HEK293 (cell line): ENCODE measurements at regions not wholly inside any gene's neighbourhood (a gene's known extent, or its start where the extent isn't known, plus 50 kb on each side); places are given as distances from the start of the nearest gene placed in this dataset.

Experiments
- CTCF ChIA-PET: fragments of 350-600 bp; formaldehyde crosslinking; extraction: SDS; loops from one replicate; lab custom pipeline; 2021; ENCODE audit warnings: antibody characterized with exemption; lab: Yijun Ruan, JAX
- POLR2A ChIA-PET: fragments of 300-600 bp; formaldehyde crosslinking; extraction: SDS; loops from one replicate; lab custom pipeline; 2020; ENCODE audit warnings: antibody characterized with exemption, inconsistent platforms; lab: Yijun Ruan, JAX
- H3K27ac ChIP-seq: fragments of 200-500 bp; sonication (Bioruptor generic); 2 replicates; pipeline ENCODE4 v1.5.1; 2014; ENCODE audit warnings: low read depth, low read length, control low read depth, inconsistent platforms; ENCODE audit errors: extremely low read depth
- H3K36me3 ChIP-seq, 2 experiments: fragments of 200-500 bp in 1 of 2; sonication (Bioruptor generic) in 1 of 2; 1 replicate in 1 of 2; 2 replicates in 1 of 2; pipeline ENCODE4 v1.5.1; 2014 to 2017; ENCODE audit warnings: inconsistent platforms in 2 of 2, low read length in 2 of 2; ENCODE audit not compliant: control insufficient read depth in 2 of 2, insufficient read depth in 1 of 2
- H3K4me1 ChIP-seq: fragments of 200-500 bp; sonication (Bioruptor generic); 2 replicates; pipeline ENCODE4 v1.5.1; 2014; ENCODE audit warnings: mild to moderate bottlenecking, low read length, inconsistent platforms; ENCODE audit not compliant: control insufficient read depth, insufficient read depth
- H3K4me3 ChIP-seq: 2 replicates; pipeline ENCODE4 v1.5.1; 2011; ENCODE audit warnings: low read depth, mild to moderate bottlenecking, control low read depth, low read length, moderate library complexity
- H3K9me3 ChIP-seq: fragments of 200-500 bp; sonication (Bioruptor generic); 2 replicates; pipeline ENCODE4 v1.5.1; 2014; ENCODE audit warnings: low read depth, low read length, inconsistent platforms; ENCODE audit not compliant: control insufficient read depth, insufficient read depth
- HOXC10 ChIP-seq: sonication (generic); formaldehyde crosslinking; IDR thresholded peaks from 2 replicates; pipeline ENCODE4 v1.8.1; 2023; ENCODE audit warnings: mild to moderate bottlenecking, missing genetic modification reagents
- YY1 ChIP-seq: fragments of 450-650 bp; formaldehyde crosslinking; IDR thresholded peaks from 2 replicates; pipeline ENCODE4 v1.5.1; 2018; ENCODE audit warnings: missing biosample characterization, missing genetic modification characterization
- ZFHX2 ChIP-seq: fragments of 450-650 bp; formaldehyde crosslinking; conservative IDR thresholded peaks from 2 replicates; pipeline ENCODE4 v1.5.1; 2016; ENCODE audit warnings: missing biosample characterization, missing genetic modification characterization
- ZFP69B ChIP-seq: fragments of 450-650 bp; formaldehyde crosslinking; IDR thresholded peaks from 2 replicates; pipeline ENCODE4 v1.5.1; 2016; ENCODE audit warnings: missing biosample characterization, missing genetic modification characterization
- ZNF121 ChIP-seq: fragments of 450-650 bp; formaldehyde crosslinking; IDR thresholded peaks from 2 replicates; pipeline ENCODE4 v1.5.1; 2016; ENCODE audit warnings: missing biosample characterization, missing genetic modification characterization
- ZNF132 ChIP-seq: fragments of 450-650 bp; formaldehyde crosslinking; IDR thresholded peaks from 2 replicates; pipeline ENCODE4 v1.5.1; 2017; ENCODE audit warnings: missing biosample characterization, missing genetic modification characterization, borderline replicate concordance
- ZNF146 ChIP-seq: fragments of 450-650 bp; formaldehyde crosslinking; IDR thresholded peaks from 2 replicates; pipeline ENCODE4 v1.5.1; 2016; ENCODE audit warnings: missing biosample characterization, missing genetic modification characterization
- ZNF155 ChIP-seq: fragments of 450-650 bp; formaldehyde crosslinking; IDR thresholded peaks from 2 replicates; pipeline ENCODE4 v1.5.1; 2016; ENCODE audit warnings: missing biosample characterization, missing genetic modification characterization
- ZNF221 ChIP-seq: fragments of 450-650 bp; formaldehyde crosslinking; IDR thresholded peaks from 2 replicates; pipeline ENCODE4 v1.5.1; 2017; ENCODE audit warnings: missing biosample characterization, missing genetic modification characterization, borderline replicate concordance
- ZNF274 ChIP-seq, 2 experiments: fragments of 200-500 bp in 1 of 2; fragments of 450-650 bp in 1 of 2; sonication (Bioruptor generic) in 1 of 2; formaldehyde crosslinking in 1 of 2; IDR thresholded peaks; 2 replicates each; pipeline versions ENCODE4 v1.5.1 to v1.6.1; 2014 to 2016; ENCODE audit warnings: borderline replicate concordance in 1 of 2, inconsistent platforms in 1 of 2, low read length in 1 of 2, missing biosample characterization in 1 of 2, missing genetic modification characterization in 1 of 2
- ZNF558 ChIP-seq: fragments of 450-650 bp; formaldehyde crosslinking; IDR thresholded peaks from 2 replicates; pipeline ENCODE4 v1.5.1; 2016; ENCODE audit warnings: missing biosample characterization, missing genetic modification characterization
- ZNF654 ChIP-seq: fragments of 450-650 bp; formaldehyde crosslinking; IDR thresholded peaks from 2 replicates; pipeline ENCODE4 v1.5.1; 2016; ENCODE audit warnings: low read depth, missing biosample characterization, missing genetic modification characterization
- TF ChIP-seq, protein P1 (sequence below): fragments of 450-650 bp; formaldehyde crosslinking; IDR thresholded peaks from 2 replicates; pipeline ENCODE4 v1.5.1; 2017; ENCODE audit warnings: missing biosample characterization, missing genetic modification characterization
- TF ChIP-seq, protein P2 (sequence below): fragments of 450-650 bp; formaldehyde crosslinking; conservative IDR thresholded peaks from 2 replicates; pipeline ENCODE4 v1.5.1; 2016; ENCODE audit warnings: low read depth, missing biosample characterization, missing genetic modification characterization
- TF ChIP-seq, protein P3 (sequence below): IDR thresholded peaks from 2 replicates; pipeline ENCODE4 v1.6.1; 2011; ENCODE audit warnings: mild to moderate bottlenecking, low read depth, low read length, borderline replicate concordance
- TF ChIP-seq, protein P4 (sequence below): fragments of 450-650 bp; formaldehyde crosslinking; IDR thresholded peaks from 2 replicates; pipeline ENCODE4 v1.5.1; 2016; ENCODE audit warnings: missing biosample characterization, missing genetic modification characterization, low read depth
- TF ChIP-seq, protein P5 (sequence below): fragments of 450-650 bp; formaldehyde crosslinking; IDR thresholded peaks from 2 replicates; pipeline ENCODE4 v1.5.1; 2016; ENCODE audit warnings: missing biosample characterization, missing genetic modification characterization

DNA sequence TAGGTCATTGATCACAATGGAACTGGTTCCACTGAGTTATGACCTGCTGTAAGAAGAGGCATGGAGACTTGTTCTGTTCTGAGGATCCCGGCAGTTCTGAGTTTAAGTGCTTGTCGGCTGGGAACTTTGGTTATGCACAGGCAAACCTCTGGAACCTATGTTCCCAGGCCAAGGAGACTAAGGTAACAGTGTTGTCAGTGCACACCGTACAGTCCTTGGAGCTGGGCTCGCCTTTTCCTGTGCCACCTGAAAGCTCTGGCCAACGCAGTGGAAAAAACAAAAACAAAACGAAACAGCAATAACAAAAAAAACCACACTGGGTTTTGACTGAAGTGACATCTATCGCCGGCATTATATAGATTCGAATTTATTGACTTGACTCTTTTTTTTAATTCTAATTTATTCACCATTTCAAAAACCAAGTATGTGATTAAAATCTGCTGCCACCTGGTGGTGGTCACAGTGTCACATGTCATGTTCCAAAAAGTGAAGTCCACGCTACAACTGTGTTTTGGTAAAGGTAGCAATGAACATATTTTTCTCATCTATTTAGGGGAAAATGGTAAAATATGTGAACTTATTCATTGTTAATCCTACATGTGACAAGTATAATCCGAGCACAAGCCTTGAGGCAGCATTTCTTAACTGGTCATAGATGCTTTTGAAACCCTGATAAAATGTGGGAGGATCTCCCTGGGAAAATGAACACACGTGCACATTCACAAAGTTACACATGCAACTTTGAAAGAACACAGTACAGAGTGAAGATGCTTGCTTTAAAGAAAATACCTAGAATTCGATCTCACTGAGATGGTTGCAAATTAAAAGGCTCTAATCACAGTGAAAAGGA, 113.8 kb upstream of the PPP2R2D start:
- H3K9me3 ChIP-seq, result no peaks in the 10 kb centered on the region
- POLR2A ChIA-PET, result interaction anchor here (1.0 kb wide), 1 partner anchor 104 kb away, joined by 3 read pairs; no protein-coding TSS in a partner anchor
- TF ChIP-seq ZFP69B (no peak), ZNF121 (tag by site-specific recombination) (no peak), ZNF654 (tag by site-specific recombination) (peak; percentile 40), ZNF558 (tag by site-specific recombination) (no peak), ZNF221 (no peak)
- TF ChIP-seq, protein P1, sequence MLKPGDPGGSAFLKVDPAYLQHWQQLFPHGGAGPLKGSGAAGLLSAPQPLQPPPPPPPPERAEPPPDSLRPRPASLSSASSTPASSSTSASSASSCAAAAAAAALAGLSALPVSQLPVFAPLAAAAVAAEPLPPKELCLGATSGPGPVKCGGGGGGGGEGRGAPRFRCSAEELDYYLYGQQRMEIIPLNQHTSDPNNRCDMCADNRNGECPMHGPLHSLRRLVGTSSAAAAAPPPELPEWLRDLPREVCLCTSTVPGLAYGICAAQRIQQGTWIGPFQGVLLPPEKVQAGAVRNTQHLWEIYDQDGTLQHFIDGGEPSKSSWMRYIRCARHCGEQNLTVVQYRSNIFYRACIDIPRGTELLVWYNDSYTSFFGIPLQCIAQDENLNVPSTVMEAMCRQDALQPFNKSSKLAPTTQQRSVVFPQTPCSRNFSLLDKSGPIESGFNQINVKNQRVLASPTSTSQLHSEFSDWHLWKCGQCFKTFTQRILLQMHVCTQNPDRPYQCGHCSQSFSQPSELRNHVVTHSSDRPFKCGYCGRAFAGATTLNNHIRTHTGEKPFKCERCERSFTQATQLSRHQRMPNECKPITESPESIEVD (tag by site-specific recombination), result no peak

DNA sequence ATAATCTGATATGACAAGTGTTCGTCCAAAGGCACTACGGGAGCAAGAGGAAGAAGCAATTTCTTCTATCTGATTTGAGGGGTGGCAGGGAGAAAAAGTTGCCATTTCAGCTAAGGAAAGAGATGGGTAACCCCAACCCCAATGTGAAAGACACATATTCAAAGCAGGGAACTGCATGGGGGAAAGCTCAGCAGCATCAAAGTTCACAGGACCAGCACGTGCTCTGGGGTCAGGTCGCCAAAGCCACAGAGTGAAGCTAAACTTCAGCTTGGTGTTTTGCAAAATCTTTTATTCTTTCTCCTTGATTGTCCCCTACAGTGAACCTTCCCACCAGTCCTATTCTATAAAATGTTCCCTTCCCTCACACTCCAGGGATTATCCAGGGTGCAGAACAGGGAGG, 112.8 kb upstream of the PPP2R2D start:
- Histone ChIP-seq H3K4me1 (no peaks in the 10 kb centered on the region), H3K36me3 (no peaks in the 10 kb centered on the region), H3K9me3 (no peaks in the 10 kb centered on the region)
- TF ChIP-seq ZNF155 (tag by site-specific recombination) (no peak), ZNF146 (tag by site-specific recombination) (no peak), ZNF274 (IDR thresholded peaks at IDR 0.05; ENCODE audit: low read length) (no peak), ZNF274 (tag by site-specific recombination; IDR thresholded peaks at IDR 0.05; ENCODE audit: borderline replicate concordance) (no peak), HOXC10 (no peak), ZNF132 (no peak), ZFHX2 (no peak), YY1 (tag by site-specific recombination) (no peak)
- TF ChIP-seq, protein P2, sequence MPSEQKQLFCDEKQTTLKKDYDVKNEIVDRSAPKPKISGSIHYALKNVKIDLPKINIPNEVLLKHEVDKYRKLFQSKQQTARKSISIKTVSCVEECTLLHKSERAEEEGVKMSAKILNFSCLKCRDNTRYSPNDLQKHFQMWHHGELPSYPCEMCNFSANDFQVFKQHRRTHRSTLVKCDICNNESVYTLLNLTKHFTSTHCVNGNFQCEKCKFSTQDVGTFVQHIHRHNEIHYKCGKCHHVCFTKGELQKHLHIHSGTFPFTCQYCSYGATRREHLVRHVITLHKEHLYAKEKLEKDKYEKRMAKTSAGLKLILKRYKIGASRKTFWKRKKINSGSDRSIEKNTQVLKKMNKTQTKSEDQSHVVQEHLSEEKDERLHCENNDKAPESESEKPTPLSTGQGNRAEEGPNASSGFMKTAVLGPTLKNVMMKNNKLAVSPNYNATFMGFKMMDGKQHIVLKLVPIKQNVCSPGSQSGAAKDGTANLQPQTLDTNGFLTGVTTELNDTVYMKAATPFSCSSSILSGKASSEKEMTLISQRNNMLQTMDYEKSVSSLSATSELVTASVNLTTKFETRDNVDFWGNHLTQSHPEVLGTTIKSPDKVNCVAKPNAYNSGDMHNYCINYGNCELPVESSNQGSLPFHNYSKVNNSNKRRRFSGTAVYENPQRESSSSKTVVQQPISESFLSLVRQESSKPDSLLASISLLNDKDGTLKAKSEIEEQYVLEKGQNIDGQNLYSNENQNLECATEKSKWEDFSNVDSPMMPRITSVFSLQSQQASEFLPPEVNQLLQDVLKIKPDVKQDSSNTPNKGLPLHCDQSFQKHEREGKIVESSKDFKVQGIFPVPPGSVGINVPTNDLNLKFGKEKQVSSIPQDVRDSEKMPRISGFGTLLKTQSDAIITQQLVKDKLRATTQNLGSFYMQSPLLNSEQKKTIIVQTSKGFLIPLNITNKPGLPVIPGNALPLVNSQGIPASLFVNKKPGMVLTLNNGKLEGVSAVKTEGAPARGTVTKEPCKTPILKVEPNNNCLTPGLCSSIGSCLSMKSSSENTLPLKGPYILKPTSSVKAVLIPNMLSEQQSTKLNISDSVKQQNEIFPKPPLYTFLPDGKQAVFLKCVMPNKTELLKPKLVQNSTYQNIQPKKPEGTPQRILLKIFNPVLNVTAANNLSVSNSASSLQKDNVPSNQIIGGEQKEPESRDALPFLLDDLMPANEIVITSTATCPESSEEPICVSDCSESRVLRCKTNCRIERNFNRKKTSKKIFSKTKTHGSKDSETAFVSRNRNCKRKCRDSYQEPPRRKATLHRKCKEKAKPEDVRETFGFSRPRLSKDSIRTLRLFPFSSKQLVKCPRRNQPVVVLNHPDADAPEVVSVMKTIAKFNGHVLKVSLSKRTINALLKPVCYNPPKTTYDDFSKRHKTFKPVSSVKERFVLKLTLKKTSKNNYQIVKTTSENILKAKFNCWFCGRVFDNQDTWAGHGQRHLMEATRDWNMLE (tag by site-specific recombination), result no peak
- TF ChIP-seq, protein P3, sequence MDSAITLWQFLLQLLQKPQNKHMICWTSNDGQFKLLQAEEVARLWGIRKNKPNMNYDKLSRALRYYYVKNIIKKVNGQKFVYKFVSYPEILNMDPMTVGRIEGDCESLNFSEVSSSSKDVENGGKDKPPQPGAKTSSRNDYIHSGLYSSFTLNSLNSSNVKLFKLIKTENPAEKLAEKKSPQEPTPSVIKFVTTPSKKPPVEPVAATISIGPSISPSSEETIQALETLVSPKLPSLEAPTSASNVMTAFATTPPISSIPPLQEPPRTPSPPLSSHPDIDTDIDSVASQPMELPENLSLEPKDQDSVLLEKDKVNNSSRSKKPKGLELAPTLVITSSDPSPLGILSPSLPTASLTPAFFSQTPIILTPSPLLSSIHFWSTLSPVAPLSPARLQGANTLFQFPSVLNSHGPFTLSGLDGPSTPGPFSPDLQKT, result no peak
- TF ChIP-seq, protein P4, sequence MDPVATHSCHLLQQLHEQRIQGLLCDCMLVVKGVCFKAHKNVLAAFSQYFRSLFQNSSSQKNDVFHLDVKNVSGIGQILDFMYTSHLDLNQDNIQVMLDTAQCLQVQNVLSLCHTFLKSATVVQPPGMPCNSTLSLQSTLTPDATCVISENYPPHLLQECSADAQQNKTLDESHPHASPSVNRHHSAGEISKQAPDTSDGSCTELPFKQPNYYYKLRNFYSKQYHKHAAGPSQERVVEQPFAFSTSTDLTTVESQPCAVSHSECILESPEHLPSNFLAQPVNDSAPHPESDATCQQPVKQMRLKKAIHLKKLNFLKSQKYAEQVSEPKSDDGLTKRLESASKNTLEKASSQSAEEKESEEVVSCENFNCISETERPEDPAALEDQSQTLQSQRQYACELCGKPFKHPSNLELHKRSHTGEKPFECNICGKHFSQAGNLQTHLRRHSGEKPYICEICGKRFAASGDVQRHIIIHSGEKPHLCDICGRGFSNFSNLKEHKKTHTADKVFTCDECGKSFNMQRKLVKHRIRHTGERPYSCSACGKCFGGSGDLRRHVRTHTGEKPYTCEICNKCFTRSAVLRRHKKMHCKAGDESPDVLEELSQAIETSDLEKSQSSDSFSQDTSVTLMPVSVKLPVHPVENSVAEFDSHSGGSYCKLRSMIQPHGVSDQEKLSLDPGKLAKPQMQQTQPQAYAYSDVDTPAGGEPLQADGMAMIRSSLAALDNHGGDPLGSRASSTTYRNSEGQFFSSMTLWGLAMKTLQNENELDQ (tag by site-specific recombination), result no peak
- TF ChIP-seq, protein P5, sequence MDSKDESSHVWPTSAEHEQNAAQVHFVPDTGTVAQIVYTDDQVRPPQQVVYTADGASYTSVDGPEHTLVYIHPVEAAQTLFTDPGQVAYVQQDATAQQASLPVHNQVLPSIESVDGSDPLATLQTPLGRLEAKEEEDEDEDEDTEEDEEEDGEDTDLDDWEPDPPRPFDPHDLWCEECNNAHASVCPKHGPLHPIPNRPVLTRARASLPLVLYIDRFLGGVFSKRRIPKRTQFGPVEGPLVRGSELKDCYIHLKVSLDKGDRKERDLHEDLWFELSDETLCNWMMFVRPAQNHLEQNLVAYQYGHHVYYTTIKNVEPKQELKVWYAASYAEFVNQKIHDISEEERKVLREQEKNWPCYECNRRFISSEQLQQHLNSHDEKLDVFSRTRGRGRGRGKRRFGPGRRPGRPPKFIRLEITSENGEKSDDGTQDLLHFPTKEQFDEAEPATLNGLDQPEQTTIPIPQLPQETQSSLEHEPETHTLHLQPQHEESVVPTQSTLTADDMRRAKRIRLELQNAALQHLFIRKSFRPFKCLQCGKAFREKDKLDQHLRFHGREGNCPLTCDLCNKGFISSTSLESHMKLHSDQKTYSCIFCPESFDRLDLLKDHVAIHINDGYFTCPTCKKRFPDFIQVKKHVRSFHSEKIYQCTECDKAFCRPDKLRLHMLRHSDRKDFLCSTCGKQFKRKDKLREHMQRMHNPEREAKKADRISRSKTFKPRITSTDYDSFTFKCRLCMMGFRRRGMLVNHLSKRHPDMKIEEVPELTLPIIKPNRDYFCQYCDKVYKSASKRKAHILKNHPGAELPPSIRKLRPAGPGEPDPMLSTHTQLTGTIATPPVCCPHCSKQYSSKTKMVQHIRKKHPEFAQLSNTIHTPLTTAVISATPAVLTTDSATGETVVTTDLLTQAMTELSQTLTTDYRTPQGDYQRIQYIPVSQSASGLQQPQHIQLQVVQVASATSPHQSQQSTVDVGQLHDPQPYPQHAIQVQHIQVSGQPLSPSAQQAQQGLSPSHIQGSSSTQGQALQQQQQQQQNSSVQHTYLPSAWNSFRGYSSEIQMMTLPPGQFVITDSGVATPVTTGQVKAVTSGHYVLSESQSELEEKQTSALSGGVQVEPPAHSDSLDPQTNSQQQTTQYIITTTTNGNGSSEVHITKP, result no peak

More for the DNA sequence above, 113.8 kb upstream of the PPP2R2D start:
- Histone ChIP-seq H3K36me3 (no peaks in the 10 kb centered on the region), H3K4me1 (no peaks in the 10 kb centered on the region), H3K4me3 (no peak overlapping the region), H3K27ac (no peak overlapping the region)
- CTCF ChIA-PET, result interaction anchor here (0.5 to 1.6 kb wide), 10 partner anchors 10 to 1362 kb away, joined by 3 to 6 read pairs (median 3); no protein-coding TSS in a partner anchor

More for the DNA sequence above, 112.8 kb upstream of the PPP2R2D start:
- H3K4me3 ChIP-seq, result no peak overlapping the region
- ChIA-PET POLR2A (no interaction called here), CTCF (interaction anchor here (0.7 to 1.6 kb wide), 3 partner anchors 11 to 1006 kb away, joined by 3 to 5 read pairs (median 3); no protein-coding TSS in a partner anchor)
- no peak overlapping the region for H3K27ac ChIP-seq
